ENCODE measurements at regions not wholly inside any gene's neighbourhood (a gene's known extent, or its start where the extent isn't known, plus 50 kb on each side); places are given as distances from the start of the nearest gene placed in this dataset.

- DNase-seq (ENCODE audit: low read depth), result peak; percentile 78
- no peak for TF ChIP-seq CTCF (IDR thresholded peaks at IDR 0.05; ENCODE audit: insufficient read depth, low read depth, low read length, missing control alignments)
- no peak overlapping the region for H3K4me3 ChIP-seq (ENCODE audit: low read length)
Observed at GRCh38 chr7:85659364-85659763, 472.5 kb upstream of the SEMA3D start.

GRCh38 chr7:85655252-85655651, 468.4 kb upstream of the SEMA3D start:
- TF ChIP-seq CTCF (IDR thresholded peaks at IDR 0.05; ENCODE audit: insufficient read depth, low read depth, low read length, missing control alignments), result no peak
- DNase-seq (ENCODE audit: low read depth), result no peak
- no peak overlapping the region for H3K4me3 ChIP-seq (ENCODE audit: low read length)

- H3K4me3 ChIP-seq (ENCODE audit: low read length), result no peak overlapping the region
- TF ChIP-seq CTCF (IDR thresholded peaks at IDR 0.05; ENCODE audit: insufficient read depth, low read depth, low read length, missing control alignments), result no peak
- no peak for DNase-seq (ENCODE audit: low read depth)
Observed at GRCh38 chr7:85644272-85644671, 457.4 kb upstream of the SEMA3D start.

GRCh38 chr7:85641331-85641730, 454.5 kb upstream of the SEMA3D start:
- H3K4me3 ChIP-seq (ENCODE audit: low read length), result no peak overlapping the region
- TF ChIP-seq CTCF (IDR thresholded peaks at IDR 0.05; ENCODE audit: insufficient read depth, low read depth, low read length, missing control alignments), result no peak
- no peak for DNase-seq (ENCODE audit: low read depth)

- H3K4me3 ChIP-seq (ENCODE audit: low read length), result no peak overlapping the region
- TF ChIP-seq CTCF (IDR thresholded peaks at IDR 0.05; ENCODE audit: insufficient read depth, low read depth, low read length, missing control alignments), result no peak
- DNase-seq (ENCODE audit: low read depth), result no peak
Observed at GRCh38 chr7:85638394-85638793, 451.5 kb upstream of the SEMA3D start.

GRCh38 chr7:85634951-85635350, 448.1 kb upstream of the SEMA3D start:
- peak; percentile 51 for DNase-seq (ENCODE audit: low read depth)
- no peak overlapping the region for H3K4me3 ChIP-seq (ENCODE audit: low read length)
- no peak for TF ChIP-seq CTCF (IDR thresholded peaks at IDR 0.05; ENCODE audit: insufficient read depth, low read depth, low read length, missing control alignments)

GRCh38 chr7:85630904-85631600, 444.2 kb upstream of the SEMA3D start:
- no peak overlapping the region for H3K4me3 ChIP-seq (ENCODE audit: low read length)
- no peak for DNase-seq (ENCODE audit: low read depth)
- TF ChIP-seq CTCF (IDR thresholded peaks at IDR 0.05; ENCODE audit: insufficient read depth, low read depth, low read length, missing control alignments), result no peak

Data from epithelial cell of esophagus (primary cell).